GM21526 (cell line): ENCODE measurements at regions not wholly inside any gene's neighbourhood (a gene's known extent, or its start where the extent isn't known, plus 50 kb on each side); places are given as distances from the start of the nearest gene placed in this dataset.
"Not testable (repeated sequence)": the region's sequence is repeated elsewhere in the genome, so short reads cannot be mapped to it uniquely, and the experiment has no call there.

Experiments
- ATAC-seq: cut with Tn5 transposase; IDR thresholded peaks from one replicate; pipeline ENCODE4 v1.9.1; 2021; ENCODE audit warnings: moderate library complexity; ENCODE audit not compliant: unreplicated experiment, low FRiP score

DNA sequence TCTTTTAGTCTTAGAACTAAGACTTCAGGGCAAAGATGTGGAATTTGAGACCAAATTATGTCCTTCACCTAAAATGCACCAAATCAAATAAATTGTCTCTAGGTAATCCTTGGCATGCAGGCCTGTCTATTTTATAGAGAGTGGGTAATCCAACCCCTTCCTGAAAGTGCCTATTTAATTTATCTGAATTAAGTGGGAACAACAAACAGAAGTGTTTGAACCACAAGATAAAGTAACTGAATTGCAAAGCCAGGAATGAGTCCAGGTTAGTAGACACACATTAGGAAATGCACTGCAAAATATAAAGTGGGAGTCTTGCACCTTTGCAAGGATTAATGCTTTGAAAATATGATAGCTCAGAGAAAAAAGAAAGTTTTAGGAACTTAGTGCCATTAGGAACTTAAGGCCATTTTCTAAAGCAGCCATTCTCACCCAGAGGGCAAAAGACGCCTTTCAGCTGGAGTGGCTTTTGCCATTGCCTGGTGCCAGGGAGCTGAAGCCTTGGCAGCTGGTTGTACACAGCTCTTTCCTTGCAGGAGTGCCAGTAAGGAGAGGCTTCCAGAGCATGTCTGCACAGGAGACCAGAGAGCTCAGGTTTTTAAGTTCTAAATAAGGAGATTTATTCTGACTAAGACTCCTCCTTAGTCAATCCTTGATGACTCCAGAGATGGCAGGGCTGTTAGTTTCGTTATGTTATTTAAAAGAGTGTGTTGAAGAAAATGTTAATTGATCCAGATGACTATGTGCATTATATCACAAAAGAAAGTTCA lies 151.7 kb upstream of the ELL2 start:
- ATAC-seq = no peak

DNA sequence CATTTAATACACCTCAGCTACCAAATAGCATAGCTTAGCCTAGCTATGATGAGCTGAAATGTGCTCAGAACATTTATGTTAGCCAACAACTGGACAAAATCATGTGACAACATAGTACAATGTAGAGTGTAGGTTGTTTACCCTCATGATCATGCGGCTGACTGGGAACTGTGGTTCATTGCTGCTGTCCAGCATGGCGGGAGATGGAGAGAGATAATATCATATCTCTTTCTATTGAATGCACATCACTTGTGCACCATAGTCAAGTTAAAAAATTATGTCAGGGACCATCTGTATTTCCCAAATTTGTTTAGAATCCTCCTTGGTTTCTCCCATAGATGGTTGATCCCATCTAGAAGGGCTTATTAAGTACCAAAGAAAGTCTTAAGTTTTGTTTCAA lies 151.1 kb upstream of the ELL2 start:
- ATAC-seq = no peak

- no peak for ATAC-seq
These were observed 150.5 kb upstream of the ELL2 start for GRCh38 chr5:96112123-96112670.

GRCh38 chr5:96111080-96111756 lies 149.6 kb upstream of the ELL2 start:
- ATAC-seq = no peak

GRCh38 chr5:96110300-96110699 lies 148.6 kb upstream of the ELL2 start:
- ATAC-seq = no peak

DNA sequence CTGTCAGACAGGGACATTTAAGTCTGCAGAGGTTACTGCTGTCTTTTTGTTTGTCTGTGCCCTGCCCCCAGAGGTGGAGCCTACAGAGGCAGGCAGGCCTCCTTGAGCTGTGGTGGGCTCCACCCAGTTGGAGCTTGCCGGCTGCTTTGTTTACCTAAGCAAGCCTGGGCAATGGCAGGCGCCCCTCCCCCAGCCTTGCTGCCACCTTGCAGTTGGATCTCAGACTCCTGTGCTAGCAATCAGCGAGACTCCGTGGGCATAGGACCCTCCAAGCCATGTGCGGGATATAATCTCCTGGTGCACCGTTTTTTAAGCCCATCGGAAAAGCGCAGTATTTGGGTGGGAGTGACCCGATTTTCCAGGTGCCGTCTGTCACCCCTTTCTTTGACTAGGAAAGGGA lies 147.0 kb upstream of the ELL2 start:
- not testable (repeated sequence) for ATAC-seq

DNA sequence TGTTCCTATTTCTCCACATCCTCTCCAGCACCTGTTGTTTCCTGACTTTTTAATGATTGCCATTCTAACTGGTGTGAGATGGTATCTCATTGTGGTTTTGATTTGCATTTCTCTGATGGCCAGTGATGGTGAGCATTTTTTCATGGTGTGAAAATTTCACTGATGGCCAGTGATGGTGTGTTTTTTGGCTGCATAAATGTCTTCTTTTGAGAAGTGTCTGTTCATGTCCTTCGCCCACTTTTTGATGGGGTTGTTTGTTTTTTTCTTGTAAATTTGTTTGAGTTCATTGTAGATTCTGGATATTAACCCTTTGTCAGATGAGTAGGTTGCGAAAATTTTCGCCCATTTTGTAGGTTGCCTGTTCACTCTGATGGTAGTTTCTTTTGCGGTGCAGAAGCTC lies 142.2 kb upstream of the ELL2 start:
- ATAC-seq = not testable (repeated sequence)

- ATAC-seq = no peak
These were observed 139.9 kb upstream of the ELL2 start for GRCh38 chr5:96101358-96102089.

DNA sequence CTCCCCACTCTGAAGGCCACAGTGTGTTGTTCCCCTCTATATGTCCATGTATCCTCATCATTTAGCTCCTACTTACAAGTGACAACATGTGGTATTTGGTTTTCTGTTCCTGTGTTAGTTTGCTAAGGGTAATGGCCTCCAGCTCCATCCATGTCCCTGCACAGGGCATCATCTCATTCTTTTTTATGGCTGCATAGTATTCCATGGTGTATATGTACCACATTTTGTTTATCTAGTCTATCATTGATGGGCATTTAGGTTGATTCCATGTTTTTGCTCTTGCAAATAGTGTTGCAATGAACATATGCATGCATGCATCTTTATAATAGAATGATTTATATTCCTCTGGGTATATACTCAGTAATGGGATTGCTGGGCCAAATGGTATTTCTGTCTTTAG lies 135.8 kb upstream of the ELL2 start:
- not testable (repeated sequence) for ATAC-seq

DNA sequence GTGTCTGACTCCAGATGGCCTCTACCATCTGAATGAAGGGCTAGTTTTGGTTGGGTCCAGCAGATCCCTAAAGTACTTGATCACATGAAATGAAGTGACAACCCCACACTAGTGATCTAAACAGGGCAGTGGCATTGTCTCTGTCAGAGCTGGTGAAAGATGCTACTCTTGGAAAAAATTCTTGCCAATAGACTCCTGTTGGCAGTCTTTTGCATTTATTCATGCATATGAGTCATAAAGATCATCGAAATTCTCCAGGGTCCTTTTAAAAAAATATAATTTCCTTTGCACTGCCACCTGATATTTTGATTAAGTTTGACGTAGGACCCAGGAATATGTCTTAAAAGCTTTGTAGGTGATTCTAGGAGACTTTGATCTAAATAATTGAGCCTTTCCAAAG lies 135.1 kb upstream of the ELL2 start:
- no peak for ATAC-seq

GRCh38 chr5:96094904-96095303 lies 133.3 kb upstream of the ELL2 start:
- ATAC-seq = no peak

DNA sequence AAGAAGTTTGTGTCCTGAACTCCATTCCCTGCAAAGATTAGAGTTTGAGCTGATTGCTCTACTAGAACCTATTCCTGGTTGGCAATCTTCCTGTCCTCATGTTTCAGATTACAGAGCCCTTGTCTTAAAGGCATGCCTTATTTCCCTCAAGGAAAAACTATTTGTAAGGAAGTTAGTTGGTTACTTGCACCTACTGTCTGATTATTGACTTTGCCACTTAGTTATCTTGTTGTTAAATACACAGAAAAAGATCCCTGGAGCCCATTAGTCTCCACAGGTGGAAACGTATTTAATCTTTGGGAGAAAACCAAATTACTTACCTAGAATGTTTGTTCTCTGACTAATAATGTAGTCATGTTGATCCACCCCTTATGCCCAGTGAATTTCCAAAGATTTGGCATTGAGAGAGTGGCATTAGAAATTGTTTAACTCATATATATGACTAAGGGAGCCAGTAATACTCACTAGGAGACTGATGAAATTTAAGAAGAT lies 132.3 kb upstream of the ELL2 start:
- ATAC-seq = no peak

- ATAC-seq = no peak
These were observed 131.7 kb upstream of the ELL2 start for GRCh38 chr5:96093340-96093739.

DNA sequence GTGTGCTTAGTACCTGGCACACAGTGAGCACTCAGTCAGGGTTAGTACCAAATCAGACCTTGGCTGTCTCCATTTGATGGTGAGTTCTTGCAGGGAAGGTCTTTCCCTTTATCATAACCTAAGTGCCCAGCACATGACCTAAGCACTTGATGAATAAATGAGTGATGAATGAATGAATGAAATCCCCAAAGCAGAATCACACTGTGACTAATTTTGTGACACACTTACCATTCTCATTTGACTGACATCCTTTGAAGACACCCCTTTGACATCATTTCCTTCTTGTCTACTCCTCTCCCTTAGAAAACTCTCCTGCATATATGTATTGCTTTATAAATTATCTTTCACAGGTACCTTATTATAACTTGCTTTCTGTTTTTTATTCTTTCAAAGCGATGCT lies 130.2 kb upstream of the ELL2 start:
- ATAC-seq = no peak

DNA sequence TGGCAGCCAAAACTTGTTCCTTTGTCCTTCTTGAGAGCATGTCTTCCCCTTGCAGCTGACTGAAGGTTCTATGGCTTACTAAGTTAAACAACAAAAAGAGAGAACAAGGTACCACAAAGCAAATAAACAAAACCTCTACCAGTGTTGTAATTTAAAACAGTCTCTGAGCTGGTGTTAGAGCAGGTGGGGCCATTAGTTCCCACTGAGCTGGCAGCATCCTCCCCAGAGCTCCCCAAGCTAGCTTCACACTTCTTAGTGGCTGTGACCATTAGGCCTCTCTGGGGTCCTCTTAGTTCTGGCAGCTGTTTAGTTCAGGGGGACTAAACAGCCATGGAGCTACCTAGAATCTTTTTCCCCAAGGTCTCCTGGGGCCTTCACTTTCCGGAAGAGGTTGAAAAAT lies 128.6 kb upstream of the ELL2 start:
- ATAC-seq = no peak

DNA sequence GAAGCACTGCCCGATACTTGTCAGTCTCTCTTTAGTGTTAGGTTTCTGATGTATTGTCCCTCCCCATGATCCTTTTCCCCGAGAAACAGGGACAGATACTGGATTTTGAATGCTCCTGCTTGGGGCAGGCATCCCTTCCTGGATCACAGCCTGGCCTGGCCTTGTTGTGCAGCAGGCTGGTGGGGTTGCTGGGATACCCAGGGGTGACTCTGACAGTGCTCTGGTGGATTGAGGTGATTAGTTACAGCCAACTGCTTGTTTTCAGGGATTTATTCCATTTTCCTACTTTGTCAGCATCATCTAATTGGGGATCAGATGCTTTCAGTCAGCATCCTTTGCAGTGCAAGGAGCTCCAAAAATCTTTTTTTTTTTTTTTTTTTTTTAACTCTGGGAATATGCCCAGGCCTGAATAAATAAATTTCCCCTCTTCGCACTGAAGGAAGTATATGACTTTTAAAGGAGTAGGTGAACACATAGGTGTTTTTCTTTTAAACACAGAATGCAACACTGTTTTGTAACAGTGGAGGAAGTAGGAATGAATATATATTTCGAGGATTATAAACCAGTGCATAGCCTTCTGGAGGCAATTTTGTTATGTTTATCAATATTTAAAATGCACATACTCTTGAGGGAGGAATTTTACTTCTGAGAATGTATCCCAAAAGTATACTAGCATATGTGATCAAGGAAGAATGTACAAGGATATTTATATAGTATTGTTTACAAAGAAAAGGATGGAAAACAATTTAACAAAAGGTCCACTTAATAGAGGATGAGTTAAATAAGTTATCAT lies 127.3 kb upstream of the ELL2 start:
- ATAC-seq = no peak

DNA sequence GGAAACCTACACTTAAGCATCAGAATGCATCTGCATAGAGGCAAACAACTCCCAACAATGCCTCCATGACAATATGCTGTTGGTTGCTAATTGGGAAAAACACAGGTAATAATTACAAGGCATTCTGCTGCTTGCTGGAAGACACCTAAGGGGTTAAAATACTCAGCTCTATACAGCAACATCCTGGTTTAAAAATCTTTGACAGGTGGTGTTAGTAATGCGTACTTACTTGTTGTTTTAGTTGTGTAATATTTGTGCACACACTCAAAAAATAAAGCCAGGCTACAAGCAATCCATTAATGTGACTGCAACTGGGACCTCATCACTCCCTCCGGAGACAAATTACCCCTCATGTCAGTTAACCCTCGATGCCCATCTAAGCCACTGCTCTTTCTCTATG lies 126.3 kb upstream of the ELL2 start:
- ATAC-seq = no peak

DNA sequence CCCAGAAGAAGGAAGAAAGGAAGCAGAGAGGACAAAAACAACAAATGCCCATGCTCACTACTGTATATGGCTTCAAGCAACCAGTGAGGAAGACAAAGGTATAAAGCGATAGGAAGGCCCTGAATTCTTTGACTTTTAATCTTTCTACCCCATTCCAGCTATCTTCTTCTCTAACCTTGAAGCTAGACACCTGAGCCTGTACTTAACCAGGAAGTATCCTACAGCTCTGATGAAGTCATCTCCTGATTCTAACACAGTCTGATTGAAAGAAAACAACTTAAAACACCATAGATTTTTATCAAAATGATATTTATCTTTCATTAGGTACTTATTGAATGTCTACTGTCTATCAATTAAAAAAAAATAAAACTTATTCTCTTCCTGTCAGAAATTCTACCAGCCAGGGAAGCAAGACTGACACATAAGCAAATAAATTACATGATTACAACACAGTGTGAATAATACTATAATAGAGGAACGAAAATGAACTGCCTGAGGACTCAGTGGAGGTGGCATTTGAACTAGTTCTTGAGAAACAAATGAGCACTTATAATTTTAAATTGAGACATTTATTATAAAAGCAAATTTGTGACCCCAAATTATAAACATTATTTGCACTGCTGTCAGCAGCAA lies 123.3 kb upstream of the ELL2 start:
- ATAC-seq = no peak

- ATAC-seq = no peak
These were observed 121.8 kb upstream of the ELL2 start for GRCh38 chr5:96083361-96083881.
